ENCODE measurements at regions not wholly inside any gene's neighbourhood (a gene's known extent, or its start where the extent isn't known, plus 50 kb on each side); places are given as distances from the start of the nearest gene placed in this dataset.
"Not testable (repeated sequence)": the region's sequence is repeated elsewhere in the genome, so short reads cannot be mapped to it uniquely, and the experiment has no call there.

DNA sequence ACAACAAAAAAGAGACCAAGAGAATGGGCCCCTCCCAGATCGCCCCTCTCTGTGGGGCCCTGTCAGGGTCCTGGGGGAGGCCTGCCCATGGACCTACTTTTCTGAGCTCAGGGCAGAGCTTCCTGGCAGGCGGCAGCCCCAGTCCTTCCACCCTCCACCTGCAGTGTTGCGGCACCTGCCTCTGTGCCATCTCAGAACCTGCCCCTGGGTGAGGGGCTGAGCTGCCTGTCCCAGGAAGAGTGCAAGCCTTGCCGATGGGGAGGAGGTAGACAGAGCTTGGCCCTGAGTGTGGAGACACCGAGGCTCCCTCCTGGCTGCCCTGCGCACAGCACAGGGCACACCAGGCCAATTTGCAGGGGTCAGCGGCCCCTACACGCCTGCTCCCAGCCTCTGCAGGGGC, 67.5 kb downstream of the UNCX start:
- intact Hi-C loops (cut with micrococcal nuclease), result no loop called here

DNA sequence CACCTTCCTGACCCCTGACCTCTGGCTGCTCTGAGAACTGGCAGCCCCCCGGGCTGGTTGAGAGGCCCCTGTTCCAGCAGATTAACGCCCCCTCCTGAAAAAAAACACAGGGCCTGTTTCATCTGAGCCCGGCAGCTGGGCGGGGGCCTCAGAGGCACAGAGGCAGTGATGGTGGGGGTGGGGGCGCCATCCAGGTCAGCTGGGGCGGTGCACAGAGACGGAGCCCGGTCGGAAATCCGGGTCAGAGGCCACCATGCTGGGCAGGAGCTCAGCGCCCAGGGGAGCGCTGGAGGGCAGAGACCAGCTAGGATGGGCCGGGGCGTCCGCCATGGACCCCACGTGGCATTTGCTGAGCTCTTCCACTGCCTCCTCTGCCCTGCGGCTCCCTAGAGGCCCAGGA, 68.0 kb downstream of the UNCX start:
- intact Hi-C loops (cut with micrococcal nuclease), result no loop called here

DNA sequence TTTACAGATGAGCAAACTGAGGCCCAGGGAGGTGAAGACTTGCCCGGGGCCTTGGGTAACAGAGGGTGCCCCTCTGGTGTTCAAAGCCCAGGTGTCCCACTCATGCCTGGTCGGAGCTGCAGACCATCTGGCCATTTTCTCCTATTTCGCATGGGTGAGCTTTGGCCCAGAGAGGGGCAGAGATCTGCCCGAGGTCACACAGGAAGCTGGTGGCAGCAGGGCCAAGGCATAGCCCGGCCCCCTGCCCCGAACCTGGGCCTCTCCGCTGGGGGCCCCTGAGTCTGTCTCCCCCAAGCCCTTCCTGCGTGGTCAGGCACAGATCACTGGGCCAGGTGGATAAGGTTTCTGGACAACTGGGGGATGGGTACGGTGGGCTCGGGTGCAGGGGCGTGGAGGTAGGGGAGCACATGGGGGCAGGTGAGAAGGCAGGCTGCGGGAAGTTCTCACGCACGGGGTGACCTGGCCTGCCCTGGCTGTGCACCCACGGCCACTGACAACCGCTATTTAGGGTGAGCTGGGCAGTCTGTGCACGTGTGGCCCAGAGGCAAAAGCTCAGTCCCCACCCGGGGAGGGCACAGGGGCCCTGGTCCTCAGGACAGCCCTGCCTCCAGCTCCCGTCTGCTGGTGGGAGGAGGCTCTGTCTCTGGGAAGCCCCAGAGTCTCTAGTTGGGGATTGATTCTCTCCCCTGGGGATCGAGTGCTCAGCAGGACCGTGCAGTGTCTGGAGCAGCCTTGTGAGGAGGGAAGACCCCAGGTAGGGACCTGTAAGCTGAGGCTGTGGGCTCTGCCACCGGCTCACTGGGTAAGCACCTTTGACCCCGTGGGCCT, 68.6 kb downstream of the UNCX start:
- intact Hi-C loops (cut with micrococcal nuclease), result no loop called here

DNA sequence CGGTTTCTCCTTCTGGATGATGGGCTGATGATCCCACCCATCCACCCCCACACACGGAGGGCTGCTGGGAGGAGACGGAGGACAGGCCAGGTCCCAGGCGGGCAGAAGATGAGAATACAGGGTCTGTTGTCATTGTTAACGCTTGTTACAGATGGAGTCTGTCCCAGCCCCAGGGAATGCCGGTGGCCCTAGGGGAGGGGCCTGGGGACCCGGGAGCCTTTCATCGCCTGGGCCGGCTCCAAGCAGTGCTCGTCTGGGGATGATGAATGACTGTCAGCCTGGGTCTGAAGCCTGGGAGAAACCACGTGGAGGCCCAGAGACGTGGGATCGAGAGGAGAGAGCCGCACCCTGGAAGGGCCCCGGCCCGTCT, 69.2 kb downstream of the UNCX start:
- intact Hi-C loops (cut with micrococcal nuclease), result no loop called here

DNA sequence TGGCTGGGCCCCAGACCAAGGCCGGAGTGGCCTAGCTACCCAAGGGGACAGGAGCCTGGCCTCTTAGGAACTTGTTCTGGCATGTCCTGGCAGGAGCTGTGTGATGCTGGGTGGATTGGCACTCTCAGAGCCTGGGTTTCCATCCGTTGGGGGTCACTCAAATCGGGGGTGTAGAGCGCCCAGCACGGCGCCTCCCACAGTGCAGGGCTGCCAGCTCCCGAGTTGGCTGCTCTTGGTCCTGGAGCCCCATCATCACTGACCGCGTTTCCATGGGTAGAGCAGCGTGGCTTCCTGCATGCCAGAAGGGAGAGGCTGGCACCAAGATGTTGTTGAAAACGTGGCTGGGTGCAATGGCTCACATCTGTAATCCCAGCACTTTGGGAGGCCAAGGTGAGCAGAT, 70.3 kb downstream of the UNCX start:
- intact Hi-C loops (cut with micrococcal nuclease), result no loop called here

DNA sequence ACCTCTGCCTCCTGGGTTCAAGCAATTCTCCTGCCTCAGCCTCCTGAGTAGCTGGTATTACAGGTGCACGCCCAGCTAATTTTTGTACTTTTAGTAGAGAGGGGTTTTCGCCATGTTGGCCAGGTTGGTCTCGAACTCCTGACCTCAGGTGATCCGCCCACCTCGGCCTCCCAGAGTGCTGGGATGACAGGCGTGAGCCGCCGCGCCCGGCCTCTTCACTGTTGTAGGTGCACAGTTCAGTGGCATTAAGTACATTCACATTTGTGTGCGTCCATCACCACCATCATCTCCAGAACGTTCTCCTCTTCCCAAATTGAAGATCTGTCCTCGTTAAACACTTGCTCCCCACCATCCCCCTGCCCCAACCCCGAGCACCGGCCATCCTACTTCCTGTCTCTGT, 71.3 kb downstream of the UNCX start:
- intact Hi-C loops (cut with micrococcal nuclease), result not testable (repeated sequence)

DNA sequence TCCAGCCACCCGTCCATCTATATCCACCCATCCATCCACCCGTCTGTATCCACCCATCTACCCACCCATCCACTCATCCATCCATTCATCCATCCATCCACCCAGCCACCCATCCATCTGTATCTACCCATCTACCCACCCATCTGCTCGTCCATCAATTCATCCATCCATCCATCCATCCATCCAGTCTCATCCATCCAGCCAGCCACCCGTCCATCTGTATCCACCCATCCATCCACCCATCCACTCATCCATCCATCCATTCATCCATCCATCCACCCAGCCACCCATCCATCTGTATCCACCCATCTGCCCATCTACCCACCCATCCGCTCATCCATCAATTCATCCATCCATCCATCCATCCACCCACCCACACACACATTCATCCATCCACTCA, 73.2 kb downstream of the UNCX start:
- intact Hi-C loops (cut with micrococcal nuclease), result no loop called here

DNA sequence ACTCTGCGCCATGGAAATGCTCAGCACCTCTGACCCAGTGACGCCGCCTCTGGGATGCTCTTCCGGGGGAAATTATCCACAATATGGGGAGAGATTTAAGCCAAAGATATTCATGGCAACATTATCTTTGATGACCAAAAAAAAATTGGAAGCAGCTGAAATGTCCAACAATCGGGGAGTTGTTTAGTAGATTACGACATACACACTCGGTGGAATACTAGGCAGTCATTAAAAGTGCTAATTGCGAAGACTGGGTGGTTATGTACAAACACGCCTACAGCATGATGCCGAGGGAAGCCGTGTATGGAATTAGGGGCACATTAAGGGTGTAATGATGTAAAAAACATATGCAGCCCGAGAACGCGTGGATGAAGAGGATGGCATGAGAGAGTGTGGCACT, 75.2 kb downstream of the UNCX start:
- intact Hi-C loops (cut with micrococcal nuclease), result no loop called here

DNA sequence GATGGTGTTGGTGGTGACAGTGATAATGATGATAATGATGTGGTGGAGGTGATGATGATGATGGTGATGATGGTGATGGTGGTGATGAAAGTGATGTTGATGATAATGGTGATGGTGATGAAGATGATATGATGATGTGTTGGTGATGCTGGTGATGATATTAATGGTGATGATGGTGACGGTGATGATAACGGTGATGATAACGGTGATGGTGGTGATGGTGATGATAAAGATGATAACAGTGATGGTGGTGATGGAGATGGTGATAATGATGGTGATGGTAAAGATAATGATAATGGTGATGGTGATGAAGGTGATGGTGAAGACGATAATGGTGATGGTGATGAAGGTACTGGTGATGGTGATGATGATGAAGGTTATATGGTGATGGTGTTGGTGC, 76.6 kb downstream of the UNCX start:
- intact Hi-C loops (cut with micrococcal nuclease), result no loop called here

DNA sequence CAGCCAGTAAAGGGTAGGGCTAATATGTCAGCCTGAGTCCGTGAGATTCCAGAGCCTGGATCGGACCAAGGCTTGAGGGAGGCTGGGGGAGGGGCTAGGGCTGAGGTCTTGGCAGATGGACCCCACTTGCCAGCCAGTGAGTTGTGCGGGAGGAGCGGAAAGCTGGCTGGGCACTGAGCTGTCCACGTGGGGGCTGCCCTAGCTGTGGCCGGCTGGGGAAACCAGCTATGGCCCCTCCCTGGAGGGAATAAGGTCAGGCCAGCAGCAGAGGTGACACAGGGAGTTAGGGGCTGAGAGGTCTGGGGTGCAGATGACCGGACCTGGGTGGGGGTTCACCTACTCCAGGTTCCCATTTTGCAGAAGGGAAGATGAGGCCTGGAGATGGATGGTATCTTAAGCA, 77.3 kb downstream of the UNCX start:
- intact Hi-C loops (cut with micrococcal nuclease), result no loop called here

DNA sequence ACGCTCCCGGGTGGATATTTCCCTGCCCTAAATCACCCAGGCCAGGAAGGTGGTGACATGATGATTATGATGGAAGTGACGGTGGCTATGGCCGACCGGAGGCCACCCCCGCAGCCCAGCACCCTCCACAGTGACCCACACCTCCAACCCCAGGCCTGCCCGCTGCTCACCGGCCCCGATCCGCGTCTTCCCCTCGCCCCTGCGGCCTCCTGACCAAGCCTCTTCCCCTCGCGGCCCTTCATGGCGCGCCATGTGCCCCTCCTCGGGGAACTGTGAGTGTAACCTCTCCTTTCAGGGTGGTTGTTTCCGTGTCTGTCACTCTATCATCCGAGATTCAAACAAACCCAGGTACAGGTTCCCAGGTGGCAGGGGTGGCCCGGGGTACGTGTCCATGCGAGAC, 78.3 kb downstream of the UNCX start:
- intact Hi-C loops (cut with micrococcal nuclease), result no loop called here

DNA sequence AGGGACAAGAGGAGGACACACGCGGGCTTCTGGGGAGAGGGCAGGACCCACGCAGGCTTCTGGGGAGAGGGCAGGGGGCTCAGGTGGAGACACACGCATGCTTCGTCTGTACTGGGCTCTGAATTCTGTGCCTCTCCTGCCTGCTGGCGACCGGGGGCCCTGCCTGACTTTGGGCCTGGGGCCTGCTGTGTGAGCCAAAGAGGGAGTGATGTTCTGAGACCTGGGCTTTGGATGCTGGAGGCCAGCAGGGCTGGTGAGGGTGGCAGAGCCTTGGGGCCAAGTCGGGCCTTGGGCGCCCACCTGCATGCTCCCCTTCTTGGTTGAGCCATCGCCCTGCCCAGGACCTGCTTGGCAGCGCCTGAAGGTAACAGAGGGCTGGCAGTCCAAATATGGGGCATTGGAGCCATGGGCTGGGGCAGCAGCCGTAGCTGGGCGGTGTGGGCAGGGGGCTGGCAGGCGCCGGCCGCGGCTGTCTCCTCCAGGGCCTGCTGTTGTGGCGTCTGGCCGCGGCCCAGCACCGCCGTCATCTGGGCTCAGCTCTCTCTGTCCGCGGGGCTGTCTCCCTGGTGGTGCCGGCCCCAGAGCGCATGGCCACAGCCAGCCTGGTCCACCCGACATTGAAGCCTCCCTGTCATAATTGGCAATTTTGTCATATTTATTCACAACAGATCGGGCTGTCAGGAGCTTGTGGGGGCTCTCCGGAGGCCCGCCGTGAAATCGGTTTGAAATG, 78.9 kb downstream of the UNCX start:
- intact Hi-C loops (cut with micrococcal nuclease), result no loop called here

DNA sequence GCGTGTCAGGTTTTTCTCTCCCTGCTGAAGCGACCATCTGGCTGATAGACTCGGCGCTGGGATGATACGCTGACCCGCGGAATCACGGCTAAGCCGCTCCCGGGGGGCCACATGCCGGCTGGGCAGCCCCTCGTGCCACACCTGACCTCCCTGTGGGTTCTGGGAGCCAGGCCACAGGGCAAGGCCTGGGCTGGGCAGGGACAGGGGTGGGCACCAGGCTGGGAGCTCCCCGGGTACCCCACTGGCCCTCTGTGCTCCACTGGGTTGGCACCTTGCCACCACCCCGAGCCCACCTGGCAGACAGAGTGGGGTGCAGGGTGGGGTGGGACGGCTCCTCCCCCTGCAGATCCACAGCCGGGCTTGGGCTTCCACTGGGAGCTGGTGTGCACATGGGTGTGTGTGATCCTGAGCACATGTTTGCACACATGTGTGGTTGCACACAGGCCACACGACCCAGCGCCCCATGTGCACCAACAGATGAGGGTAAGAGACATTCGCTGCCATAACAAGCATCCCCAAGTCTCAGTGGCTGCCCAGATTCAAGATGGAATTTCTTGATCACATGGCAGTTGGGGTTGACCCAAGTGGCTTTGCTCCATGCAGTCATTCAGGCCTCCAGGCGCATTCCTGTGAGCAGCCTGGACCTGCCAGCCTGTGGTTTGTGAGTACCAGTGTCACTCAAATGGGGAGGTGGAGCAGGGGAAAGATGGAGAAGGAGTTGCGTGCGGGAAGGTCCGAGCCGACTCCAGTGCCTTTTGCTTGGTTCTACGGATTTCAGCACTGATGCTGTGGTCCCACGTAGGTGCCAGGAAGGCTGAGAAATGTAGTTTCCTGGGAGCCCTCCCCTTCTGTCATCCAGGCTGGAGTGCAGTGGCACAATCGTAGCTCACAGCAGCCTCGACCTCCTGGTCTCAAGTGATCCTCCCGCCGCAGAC, 79.7 kb downstream of the UNCX start:
- intact Hi-C loops (cut with micrococcal nuclease), result no loop called here

DNA sequence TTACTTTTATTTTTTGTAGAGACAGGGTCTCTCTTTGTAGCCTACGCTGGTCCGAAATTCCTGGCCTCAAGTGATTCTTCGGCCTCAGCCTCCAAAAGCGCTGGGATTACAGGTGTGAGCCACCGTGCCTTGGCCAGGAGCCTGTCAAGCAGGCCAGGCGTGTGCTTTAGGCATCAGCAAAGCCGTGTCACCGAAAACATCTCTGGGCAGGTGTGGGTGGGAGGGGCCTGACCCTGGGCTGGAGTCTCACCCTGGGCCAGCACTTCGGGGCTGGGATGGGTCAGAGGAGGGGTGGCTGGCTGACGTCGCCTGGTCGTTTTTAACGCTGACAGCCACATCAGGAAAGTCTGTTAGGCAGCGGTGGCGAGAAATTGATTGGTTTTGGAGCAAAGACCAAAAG, 80.9 kb downstream of the UNCX start:
- intact Hi-C loops (cut with micrococcal nuclease), result no loop called here

DNA sequence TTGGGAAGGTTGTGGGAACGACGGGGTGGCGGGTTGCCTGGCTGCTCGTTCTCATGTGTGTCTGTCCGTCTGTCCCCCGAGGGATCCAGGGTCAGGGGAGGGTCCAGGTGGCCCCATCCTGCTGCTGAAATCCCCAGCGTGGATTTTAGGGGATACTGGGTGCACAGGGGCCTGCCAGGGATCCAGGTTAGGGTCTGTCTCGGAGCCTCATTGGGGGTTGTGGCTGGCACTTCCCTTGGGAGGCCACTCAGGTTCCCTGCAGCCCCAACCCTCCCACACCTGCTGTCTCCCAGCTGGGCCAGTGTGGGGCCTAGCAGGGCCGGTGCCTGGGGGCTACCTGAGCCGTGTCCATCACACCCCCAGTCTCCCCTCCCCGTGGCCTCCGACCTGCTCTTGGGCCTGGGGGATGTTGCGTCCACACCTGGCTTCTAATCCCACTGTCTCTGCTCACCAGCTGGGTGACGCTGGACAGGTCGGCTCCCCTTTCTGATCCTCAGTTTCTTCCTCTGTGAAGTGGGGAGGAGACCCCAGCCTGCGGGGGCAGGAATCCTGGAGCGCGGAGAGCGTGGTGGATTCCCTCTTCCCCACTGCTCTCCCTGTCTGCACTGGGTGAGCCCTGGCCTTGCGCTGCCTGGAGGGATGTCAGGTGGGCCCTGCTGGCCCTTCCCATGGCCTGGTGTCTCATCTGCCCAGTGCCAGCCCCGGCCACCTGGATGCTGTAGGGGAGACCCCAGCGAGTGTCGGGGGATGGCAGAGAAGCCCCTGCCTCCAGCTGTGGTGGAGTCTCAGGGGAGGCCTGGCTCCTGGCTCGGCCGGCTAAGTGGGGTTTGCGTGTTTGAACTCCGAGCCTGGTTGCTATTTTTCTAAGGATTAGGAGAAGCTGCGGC, 81.6 kb downstream of the UNCX start:
- intact Hi-C loops (cut with micrococcal nuclease), result no loop called here

DNA sequence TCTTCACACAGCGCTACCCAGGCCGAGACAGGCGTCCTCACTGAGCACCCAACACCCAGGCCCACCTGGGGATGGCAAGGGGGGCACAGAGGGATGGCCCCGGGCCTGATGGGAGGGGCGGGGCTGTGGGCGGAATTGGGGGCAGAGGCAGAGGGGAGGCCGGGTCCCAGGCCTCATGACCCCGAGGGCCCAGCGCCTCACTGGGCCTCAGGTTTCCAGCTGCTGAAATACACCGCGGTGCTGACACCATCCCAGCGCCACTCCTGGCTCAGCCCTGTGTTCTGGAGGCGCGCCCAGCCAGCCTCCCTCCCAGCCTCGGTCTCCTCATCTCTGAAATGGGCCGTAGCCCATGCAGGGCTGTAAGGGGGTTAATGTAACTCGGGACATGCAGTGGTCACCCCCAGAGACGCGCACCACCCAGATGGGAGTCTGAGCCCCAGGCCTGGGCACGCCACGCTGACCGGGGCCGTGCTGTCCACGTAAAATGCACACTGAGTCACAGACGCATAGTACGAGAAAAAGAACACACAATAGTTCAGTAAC, 82.3 kb downstream of the UNCX start:
- intact Hi-C loops (cut with micrococcal nuclease), result no loop called here

DNA sequence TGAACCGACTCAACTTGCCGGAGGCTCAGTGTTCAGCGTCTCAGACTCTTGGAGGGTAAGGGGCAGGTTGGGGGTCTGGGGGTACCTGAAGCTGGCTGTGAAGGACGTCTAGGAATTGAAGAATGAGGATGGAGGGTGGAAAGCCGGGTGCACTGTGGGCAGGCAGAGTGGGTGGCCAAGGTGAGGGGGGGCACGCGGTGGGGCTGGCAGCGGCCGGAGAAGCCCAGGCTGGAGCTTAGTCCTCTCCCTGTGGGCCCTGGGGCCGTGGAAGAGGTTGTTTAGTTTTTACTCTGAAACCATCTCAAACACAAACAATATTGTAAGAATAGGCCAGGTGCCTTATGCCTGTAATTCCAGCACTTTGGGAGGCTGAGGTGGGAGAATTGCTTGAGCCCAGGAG, 83.4 kb downstream of the UNCX start:
- intact Hi-C loops (cut with micrococcal nuclease), result no loop called here

DNA sequence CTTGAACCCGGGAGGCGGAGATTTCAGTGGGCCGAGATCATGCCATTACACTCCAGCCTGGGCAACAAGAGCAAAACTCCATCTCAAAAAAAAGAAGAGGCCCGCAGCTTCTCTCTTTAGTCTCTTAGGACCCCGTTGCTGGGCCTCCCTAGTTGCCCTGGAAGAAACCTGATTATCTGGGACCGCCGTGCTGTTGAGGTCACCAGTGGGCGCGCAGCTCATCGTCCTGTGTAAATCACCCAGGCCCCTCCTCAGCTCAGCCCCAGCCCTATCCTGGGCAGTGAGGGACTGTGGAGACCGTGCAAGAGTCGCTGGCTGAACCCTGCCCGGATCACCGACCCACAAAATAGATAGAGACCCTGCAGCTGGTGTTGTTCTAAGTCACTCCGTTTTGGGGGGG, 85.0 kb downstream of the UNCX start:
- intact Hi-C loops (cut with micrococcal nuclease), result no loop called here

DNA sequence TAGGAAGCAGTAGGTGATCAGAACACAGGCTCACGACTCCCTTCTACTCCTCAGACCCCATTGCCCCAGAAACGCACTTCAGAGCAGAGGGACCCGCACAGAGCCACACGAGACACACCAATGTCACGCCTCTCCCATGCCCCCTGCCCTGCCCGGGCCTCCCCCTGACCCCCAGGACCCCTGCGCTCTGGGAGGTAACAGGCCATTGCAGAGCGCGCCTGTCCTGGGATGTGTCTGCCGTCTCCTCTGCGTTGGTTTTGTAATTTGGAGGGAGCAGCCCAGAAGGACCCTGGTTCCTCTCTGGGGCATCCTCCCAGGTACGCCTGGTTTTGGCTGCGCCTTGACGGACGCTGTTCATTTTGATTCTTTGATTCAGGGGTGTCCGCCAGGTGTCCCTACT, 85.4 kb downstream of the UNCX start:
- intact Hi-C loops (cut with micrococcal nuclease), result no loop called here

DNA sequence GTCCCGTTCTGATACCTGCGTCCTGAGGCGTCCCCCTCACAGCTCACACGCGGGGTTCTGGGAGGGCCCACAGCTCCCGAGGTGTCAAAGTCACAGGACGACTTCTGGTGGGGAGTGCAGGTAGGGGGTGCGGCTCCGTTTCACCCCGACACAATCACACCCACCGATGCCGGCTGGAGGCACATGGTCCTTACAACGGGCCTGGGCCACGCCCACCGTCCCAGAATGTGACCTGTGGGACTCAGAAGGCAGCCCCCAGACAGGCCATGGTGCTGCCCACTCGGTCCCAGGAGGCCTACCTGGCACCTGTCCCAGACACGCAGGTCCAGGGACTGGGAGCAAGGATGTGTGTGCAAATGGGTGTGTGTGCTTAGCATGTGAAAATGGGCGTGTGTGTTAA, 86.0 kb downstream of the UNCX start:
- intact Hi-C loops (cut with micrococcal nuclease), result no loop called here
